GM13976 (cell line): ENCODE measurements at regions not wholly inside any gene's neighbourhood (a gene's known extent, or its start where the extent isn't known, plus 50 kb on each side); places are given as distances from the start of the nearest gene placed in this dataset.

Experiments used
- DNase-seq: peaks from one replicate; pipeline ENCODE4 v3.0.0; 2012; ENCODE audit warnings: low spot score
- in situ Hi-C: fragments of 300-500 bp; cut with MboI; formaldehyde crosslinking; loops from one replicate; pipeline ENCODE4 v1.12.0; 2022; ENCODE audit warnings: low sequenced_read_pairs, mixed read lengths, inconsistent platforms; ENCODE audit not compliant: unreplicated experiment
- TF ChIP-seq, protein P1 (sequence below): IDR thresholded peaks from 2 replicates; pipeline ENCODE4 v1.5.1; 2012; ENCODE audit warnings: borderline replicate concordance, mild to moderate bottlenecking; ENCODE audit not compliant: insufficient read depth; ENCODE audit errors: extremely low read depth, missing control alignments, control extremely low read depth

DNA sequence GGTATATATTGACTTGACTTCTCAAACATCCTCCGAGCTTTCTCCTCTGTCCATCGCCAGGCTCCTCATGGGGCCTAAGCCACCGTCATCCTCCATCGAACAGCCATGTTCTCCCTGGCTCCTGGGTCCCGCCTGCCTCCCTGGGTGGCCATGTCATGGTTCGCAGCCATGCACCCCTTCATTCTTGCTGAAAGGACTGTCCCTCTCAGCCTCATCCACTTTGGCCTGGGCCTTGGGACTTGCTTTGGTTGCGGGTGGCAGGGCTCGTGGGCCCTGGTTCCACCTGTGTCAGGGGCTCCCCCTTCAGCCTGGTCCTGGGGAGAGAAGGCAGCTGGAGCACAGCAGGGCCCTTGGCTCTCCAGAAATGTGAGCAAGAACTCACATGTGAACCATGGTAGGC lies 183.8 kb downstream of the KATNAL1 start:
- TF ChIP-seq, protein P1, sequence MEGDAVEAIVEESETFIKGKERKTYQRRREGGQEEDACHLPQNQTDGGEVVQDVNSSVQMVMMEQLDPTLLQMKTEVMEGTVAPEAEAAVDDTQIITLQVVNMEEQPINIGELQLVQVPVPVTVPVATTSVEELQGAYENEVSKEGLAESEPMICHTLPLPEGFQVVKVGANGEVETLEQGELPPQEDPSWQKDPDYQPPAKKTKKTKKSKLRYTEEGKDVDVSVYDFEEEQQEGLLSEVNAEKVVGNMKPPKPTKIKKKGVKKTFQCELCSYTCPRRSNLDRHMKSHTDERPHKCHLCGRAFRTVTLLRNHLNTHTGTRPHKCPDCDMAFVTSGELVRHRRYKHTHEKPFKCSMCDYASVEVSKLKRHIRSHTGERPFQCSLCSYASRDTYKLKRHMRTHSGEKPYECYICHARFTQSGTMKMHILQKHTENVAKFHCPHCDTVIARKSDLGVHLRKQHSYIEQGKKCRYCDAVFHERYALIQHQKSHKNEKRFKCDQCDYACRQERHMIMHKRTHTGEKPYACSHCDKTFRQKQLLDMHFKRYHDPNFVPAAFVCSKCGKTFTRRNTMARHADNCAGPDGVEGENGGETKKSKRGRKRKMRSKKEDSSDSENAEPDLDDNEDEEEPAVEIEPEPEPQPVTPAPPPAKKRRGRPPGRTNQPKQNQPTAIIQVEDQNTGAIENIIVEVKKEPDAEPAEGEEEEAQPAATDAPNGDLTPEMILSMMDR = no peak
- no peak for DNase-seq
- in situ Hi-C loops = no loop called here

- DNase-seq = no peak
- TF ChIP-seq, protein P1 = no peak
- in situ Hi-C loops = no loop called here
These were observed 185.7 kb downstream of the KATNAL1 start for GRCh38 chr13:30121666-30122065.

DNA sequence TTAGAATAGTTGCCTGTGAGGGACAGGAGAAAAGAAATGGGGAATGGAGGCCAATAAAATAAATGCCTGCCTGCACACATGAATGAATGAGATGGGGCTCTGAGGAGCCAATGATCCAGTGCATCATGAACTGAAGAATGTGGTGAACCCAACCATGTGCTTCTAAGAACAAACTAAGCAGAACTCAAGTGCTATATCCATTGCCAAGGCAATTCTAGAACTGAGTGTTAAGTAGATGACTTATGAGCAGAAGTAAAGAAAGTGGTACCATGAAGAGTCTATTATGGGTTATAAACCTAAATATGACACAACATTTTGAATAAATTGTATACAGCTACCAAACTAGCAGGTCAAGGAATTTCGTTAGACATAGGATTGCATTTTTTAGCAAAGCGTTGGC lies 186.1 kb downstream of the KATNAL1 start:
- in situ Hi-C loops = no loop called here
- TF ChIP-seq, protein P1 = no peak
- no peak for DNase-seq

DNA sequence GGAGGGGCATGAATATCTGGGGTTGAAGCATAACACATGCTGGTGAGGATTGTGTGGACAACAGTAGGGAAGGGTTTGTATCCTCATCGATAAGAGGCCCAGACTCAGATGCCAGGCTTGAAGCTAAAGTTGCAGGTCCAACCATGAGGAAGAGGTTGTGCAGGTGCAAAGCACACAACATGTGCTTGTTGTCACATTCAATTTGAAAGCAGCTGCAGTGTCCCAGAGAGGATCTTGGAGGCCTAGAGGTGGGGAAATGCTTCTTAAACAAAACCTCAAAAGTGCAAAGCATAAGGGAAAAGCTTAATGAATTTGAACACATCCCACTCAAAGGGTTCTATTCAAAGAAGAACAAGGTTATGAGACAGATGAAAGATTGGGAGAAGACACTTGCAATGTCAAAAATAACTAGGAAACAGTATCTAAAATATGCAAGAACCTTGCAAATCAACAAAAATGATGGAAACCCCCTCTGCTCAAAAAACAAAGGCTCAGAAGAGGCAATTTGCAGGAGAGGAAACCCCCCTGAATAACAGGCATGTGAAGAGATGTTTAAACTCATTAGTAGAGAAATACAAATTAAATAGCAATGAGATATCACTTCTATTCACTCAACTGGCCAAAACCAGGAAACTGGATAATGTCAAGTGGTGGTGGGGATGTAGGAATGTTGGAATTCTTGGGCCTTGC lies 187.1 kb downstream of the KATNAL1 start:
- in situ Hi-C loops = no loop called here
- TF ChIP-seq, protein P1 = no peak
- DNase-seq = no peak

GRCh38 chr13:30119476-30119875 lies 187.9 kb downstream of the KATNAL1 start:
- TF ChIP-seq, protein P1 = no peak
- in situ Hi-C loops = loop anchor here (10.0 kb wide), 2 partner anchors 345 to 615 kb away; no protein-coding TSS in a partner anchor
- no peak for DNase-seq

GRCh38 chr13:30116379-30116778 lies 191.0 kb downstream of the KATNAL1 start:
- no peak for DNase-seq
- in situ Hi-C loops = loop anchor here (10.0 kb wide), 2 partner anchors 342 to 612 kb away; no protein-coding TSS in a partner anchor
- TF ChIP-seq, protein P1 = no peak

GRCh38 chr13:30115257-30115600 lies 192.1 kb downstream of the KATNAL1 start:
- DNase-seq = no peak
- TF ChIP-seq, protein P1 = no peak
- in situ Hi-C loops = loop anchor here (10.0 kb wide), 2 partner anchors 340 to 610 kb away; no protein-coding TSS in a partner anchor
